ENCODE measurements at regions not wholly inside any gene's neighbourhood (a gene's known extent, or its start where the extent isn't known, plus 50 kb on each side); places are given as distances from the start of the nearest gene placed in this dataset.

- no peak for DNase-seq (ENCODE audit: low read depth)
Observed at GRCh38 chr1:87880098-87880760, 551.5 kb downstream of the LMO4 start.

GRCh38 chr1:87880764-87881163, 552.1 kb downstream of the LMO4 start:
- DNase-seq (ENCODE audit: low read depth): no peak

- DNase-seq (ENCODE audit: low read depth): no peak
Observed at GRCh38 chr1:87883906-87884305, 555.2 kb downstream of the LMO4 start.

- DNase-seq (ENCODE audit: low read depth): no peak
Observed at GRCh38 chr1:87884581-87884980, 555.9 kb downstream of the LMO4 start.

- no peak for DNase-seq (ENCODE audit: low read depth)
Observed at GRCh38 chr1:87885278-87886025, 556.8 kb downstream of the LMO4 start.

- DNase-seq (ENCODE audit: low read depth): no peak
Observed at GRCh38 chr1:87887100-87887499, 558.4 kb downstream of the LMO4 start.

- no peak for DNase-seq (ENCODE audit: low read depth)
Observed at GRCh38 chr1:87888446-87888845, 559.8 kb downstream of the LMO4 start.

GRCh38 chr1:87894062-87894461, 565.4 kb downstream of the LMO4 start:
- no peak for DNase-seq (ENCODE audit: low read depth)

GRCh38 chr1:87897481-87897880, 568.8 kb downstream of the LMO4 start:
- DNase-seq (ENCODE audit: low read depth): no peak

- DNase-seq (ENCODE audit: low read depth): no peak
Observed at GRCh38 chr1:87898431-87898830, 569.8 kb downstream of the LMO4 start.

- no peak for DNase-seq (ENCODE audit: low read depth)
Observed at GRCh38 chr1:87899017-87899416, 570.3 kb downstream of the LMO4 start.

- DNase-seq (ENCODE audit: low read depth): no peak
Observed at GRCh38 chr1:87899746-87900145, 571.1 kb downstream of the LMO4 start.

GRCh38 chr1:87902830-87903229, 574.1 kb downstream of the LMO4 start:
- DNase-seq (ENCODE audit: low read depth): no peak

- no peak for DNase-seq (ENCODE audit: low read depth)
Observed at GRCh38 chr1:87903242-87903641, 574.6 kb downstream of the LMO4 start.

GRCh38 chr1:87904651-87905050, 576.0 kb downstream of the LMO4 start:
- DNase-seq (ENCODE audit: low read depth): no peak

- no peak for DNase-seq (ENCODE audit: low read depth)
Observed at GRCh38 chr1:87905651-87906050, 577.0 kb downstream of the LMO4 start.

- DNase-seq (ENCODE audit: low read depth): no peak
Observed at GRCh38 chr1:87906078-87906477, 577.4 kb downstream of the LMO4 start.

GRCh38 chr1:87913361-87913760, 584.7 kb downstream of the LMO4 start:
- DNase-seq (ENCODE audit: low read depth): no peak

- DNase-seq (ENCODE audit: low read depth): no peak
Observed at GRCh38 chr1:87914396-87914795, 585.7 kb downstream of the LMO4 start.

- no peak for DNase-seq (ENCODE audit: low read depth)
Observed at GRCh38 chr1:87915771-87916170, 587.1 kb downstream of the LMO4 start.

GRCh38 chr1:87916965-87917364, 588.3 kb downstream of the LMO4 start:
- DNase-seq (ENCODE audit: low read depth): no peak

GRCh38 chr1:87918398-87918797, 589.7 kb downstream of the LMO4 start:
- no peak for DNase-seq (ENCODE audit: low read depth)

- no peak for DNase-seq (ENCODE audit: low read depth)
Observed at GRCh38 chr1:87922885-87923284, 594.2 kb downstream of the LMO4 start.

Measured in activated T-helper 1 cell treated with Interleukin-2 at 50 U/mL for 16 hours (primary cell).